Endothelial cell (in vitro differentiated cells): ENCODE measurements at regions not wholly inside any gene's neighbourhood (a gene's known extent, or its start where the extent isn't known, plus 50 kb on each side); places are given as distances from the start of the nearest gene placed in this dataset.

ENCODE experiments used
- DNase-seq: peaks from one replicate; pipeline ENCODE4 v3.0.0; 2021; ENCODE audit warnings: low spot score
- H3K27ac Mint-ChIP-seq: one replicate; pipeline ENCODE4 v1.8.0; 2021; ENCODE audit warnings: mixed read lengths, inconsistent platforms; ENCODE audit not compliant: unreplicated experiment
- H3K27me3 Mint-ChIP-seq: one replicate; pipeline ENCODE4 v1.8.0; 2021; ENCODE audit warnings: mild to moderate bottlenecking, moderate library complexity, mixed read lengths, inconsistent platforms; ENCODE audit not compliant: unreplicated experiment
- H3K36me3 Mint-ChIP-seq: one replicate; pipeline ENCODE4 v1.8.0; 2021; ENCODE audit warnings: mild to moderate bottlenecking, low read depth, mixed read lengths, inconsistent platforms; ENCODE audit not compliant: unreplicated experiment
- H3K4me1 Mint-ChIP-seq: one replicate; pipeline ENCODE4 v1.8.0; 2021; ENCODE audit warnings: mild to moderate bottlenecking, mixed read lengths, inconsistent platforms; ENCODE audit not compliant: unreplicated experiment
- H3K4me3 Mint-ChIP-seq: one replicate; pipeline ENCODE4 v1.8.0; 2021; ENCODE audit warnings: mild to moderate bottlenecking, mixed read lengths, inconsistent platforms; ENCODE audit not compliant: unreplicated experiment
- H3K9me3 Mint-ChIP-seq: one replicate; pipeline ENCODE4 v1.8.0; 2021; ENCODE audit warnings: mixed read lengths, inconsistent platforms; ENCODE audit not compliant: unreplicated experiment
- CTCF ChIP-seq: fragments of 200-600 bp; sonication (generic); IDR thresholded peaks from one replicate; pipeline ENCODE4 v1.5.0; 2021; ENCODE audit warnings: antibody characterized with exemption; ENCODE audit not compliant: unreplicated experiment

DNA sequence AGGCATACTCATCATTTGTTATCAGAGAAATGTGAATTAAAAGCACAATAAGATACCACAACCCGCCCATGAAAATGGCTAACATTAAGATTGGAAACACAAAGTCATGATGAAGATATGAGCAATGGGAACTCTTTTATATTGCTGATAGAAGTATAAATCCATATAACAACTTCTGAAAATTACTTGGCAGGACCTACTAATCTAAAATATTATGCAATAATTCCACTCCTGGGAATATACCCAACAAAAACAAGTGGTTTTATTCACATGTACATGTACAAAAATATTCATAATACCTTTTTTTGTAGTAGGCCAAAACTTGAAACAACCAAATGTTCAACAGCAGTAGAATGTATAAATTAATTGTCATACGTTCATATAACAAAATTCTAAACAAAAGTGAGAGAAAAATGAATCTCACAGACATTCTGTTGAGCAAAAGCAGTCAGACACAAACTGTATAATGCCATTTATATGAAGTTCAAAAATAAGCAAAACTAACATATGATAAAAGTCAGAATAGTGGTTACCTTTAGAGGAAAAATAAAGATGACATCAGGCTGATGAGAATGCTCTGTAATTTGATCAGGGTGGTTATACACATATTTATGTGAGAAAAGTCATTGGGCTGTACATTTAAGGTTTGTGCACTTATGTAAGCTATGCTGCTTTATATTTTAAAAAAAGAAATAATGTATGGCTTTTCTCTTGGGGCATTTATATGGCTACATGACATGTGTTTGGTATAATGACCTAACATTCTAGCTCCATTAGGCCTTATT lies 309.2 kb upstream of the KITLG start:
- Mint-ChIP-seq H3K4me3 (no peak overlapping the region), H3K4me1 (peaks cover 18% of the 10 kb centered on the region), H3K27me3 (no peaks in the 10 kb centered on the region), H3K9me3 (no peaks in the 10 kb centered on the region), H3K36me3 (no peaks in the 10 kb centered on the region), H3K27ac (no peak overlapping the region)
- no peak for DNase-seq
- no peak for TF ChIP-seq CTCF

DNA sequence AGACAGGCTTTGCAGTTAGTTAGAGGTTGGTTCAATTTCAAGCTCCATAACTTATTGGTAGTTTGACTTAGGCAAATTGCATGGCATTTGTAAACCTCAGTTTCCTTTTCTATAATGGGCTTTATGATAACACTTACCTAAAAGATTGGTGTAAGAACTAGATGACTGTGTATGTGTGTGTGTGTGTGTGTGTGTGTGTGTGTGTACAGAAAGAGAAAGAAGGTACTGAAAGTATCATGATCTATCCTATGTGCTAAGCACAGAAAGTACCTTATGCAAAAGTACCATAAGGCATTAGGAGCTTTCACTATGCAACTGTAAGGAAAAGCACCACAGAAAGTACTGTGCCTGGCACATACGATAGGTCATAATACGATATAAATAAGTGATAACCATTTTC lies 304.3 kb upstream of the KITLG start:
- DNase-seq = no peak
- Mint-ChIP-seq H3K4me1 (peaks cover 23% of the 10 kb centered on the region), H3K4me3 (no peak overlapping the region), H3K9me3 (no peaks in the 10 kb centered on the region), H3K36me3 (no peaks in the 10 kb centered on the region), H3K27ac (peak overlapping the region; percentile 32), H3K27me3 (no peaks in the 10 kb centered on the region)
- no peak for TF ChIP-seq CTCF

DNA sequence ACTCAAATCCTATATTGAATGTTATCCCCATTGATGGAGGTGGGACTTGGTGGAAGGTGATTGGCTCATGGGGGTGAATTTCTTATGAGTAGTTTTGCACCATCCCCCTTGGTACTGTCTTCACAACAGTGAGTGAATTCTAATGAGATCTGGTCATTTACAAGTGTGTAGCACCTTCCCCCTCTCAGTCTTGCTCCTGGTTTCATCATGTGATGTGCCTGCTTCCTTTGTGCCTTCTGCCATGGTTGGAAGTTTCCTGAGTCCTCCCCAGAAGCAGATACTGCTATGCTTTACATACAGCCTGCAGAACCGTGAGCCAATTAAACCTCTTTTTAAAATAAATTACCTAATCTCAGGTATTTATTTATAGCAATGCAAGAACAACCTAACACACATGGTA lies 302.4 kb upstream of the KITLG start:
- Mint-ChIP-seq H3K4me1 (peaks cover 26% of the 10 kb centered on the region), H3K36me3 (no peaks in the 10 kb centered on the region), H3K4me3 (no peak overlapping the region), H3K27me3 (no peaks in the 10 kb centered on the region), H3K27ac (no peak overlapping the region), H3K9me3 (no peaks in the 10 kb centered on the region)
- DNase-seq = no peak
- no peak for TF ChIP-seq CTCF

DNA sequence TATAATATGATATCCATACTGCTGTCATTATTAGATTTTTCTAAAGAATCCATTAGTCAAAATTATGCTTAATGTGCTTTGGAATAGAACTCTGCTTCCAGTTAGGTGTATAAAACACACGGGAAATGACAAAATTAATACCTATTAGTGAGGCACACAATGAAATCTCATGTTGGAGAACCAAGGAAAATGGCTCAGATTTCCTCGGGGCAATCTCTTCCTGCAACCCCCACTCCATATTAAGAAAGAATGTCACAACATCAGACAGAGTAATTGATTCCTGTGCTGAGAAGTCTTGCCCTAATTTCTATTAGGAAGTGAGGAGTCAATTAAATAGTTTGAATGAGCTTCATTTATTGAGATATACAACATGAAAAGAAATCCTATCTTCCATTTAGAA lies 299.8 kb upstream of the KITLG start:
- Mint-ChIP-seq H3K27me3 (no peaks in the 10 kb centered on the region), H3K36me3 (no peaks in the 10 kb centered on the region), H3K27ac (no peak overlapping the region), H3K9me3 (no peaks in the 10 kb centered on the region), H3K4me3 (no peak overlapping the region), H3K4me1 (peaks cover 23% of the 10 kb centered on the region)
- TF ChIP-seq CTCF = no peak
- no peak for DNase-seq

DNA sequence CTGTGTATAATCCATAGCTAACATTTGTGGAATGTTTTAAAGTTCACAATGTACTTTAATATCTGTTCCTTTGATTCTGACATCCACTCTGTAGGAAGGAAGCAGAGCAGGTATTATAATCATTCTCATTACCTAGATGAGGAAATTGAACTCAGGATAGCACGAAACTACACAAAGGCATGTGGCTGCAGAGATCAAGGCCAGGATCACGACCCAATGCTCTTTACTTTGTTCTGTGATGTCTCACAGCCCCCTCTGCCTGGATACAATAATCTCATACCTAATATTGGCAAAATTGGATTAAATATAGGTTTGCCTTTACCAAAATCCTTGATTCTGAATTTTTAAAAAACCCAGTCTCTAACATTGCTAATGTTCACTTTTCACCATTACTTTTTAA lies 298.0 kb upstream of the KITLG start:
- no peak overlapping the region for H3K4me3 Mint-ChIP-seq
- TF ChIP-seq CTCF = no peak
- no peaks in the 10 kb centered on the region for H3K9me3 Mint-ChIP-seq
- H3K27me3 Mint-ChIP-seq = peaks cover 1% of the 10 kb centered on the region
- no peak overlapping the region for H3K27ac Mint-ChIP-seq
- H3K4me1 Mint-ChIP-seq = peaks cover 6% of the 10 kb centered on the region
- H3K36me3 Mint-ChIP-seq = no peaks in the 10 kb centered on the region
- no peak for DNase-seq
